ENCODE measurements at regions not wholly inside any gene's neighbourhood (a gene's known extent, or its start where the extent isn't known, plus 50 kb on each side); places are given as distances from the start of the nearest gene placed in this dataset.

DNA sequence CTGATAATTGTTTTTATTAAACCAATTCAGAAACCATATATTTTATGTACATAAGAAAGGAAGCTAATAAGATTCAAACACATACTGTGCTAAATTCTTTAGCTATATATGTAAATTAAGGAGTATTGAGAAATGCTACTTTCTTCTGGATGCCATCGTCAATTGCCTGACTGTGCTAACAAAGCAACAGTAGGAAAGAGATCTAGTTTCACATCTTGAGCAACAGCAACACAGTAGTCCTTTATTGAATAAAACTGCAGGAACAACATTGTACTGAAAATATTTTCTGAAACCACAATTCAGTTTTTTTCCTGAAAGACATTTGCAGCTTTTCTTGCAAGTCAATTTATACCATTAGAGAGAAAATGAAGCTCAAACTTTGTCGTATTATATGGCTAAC, 1404.9 kb upstream of the SLC39A10 start:
- no peak overlapping the region for H3K9ac ChIP-seq (ENCODE audit: low read length)
- H3K27ac ChIP-seq (ENCODE audit: low read length): no peak overlapping the region
- no peak for TF ChIP-seq EZH2 (IDR thresholded peaks at IDR 0.05; ENCODE audit: low read length, unreplicated experiment)
- TF ChIP-seq, protein P1, sequence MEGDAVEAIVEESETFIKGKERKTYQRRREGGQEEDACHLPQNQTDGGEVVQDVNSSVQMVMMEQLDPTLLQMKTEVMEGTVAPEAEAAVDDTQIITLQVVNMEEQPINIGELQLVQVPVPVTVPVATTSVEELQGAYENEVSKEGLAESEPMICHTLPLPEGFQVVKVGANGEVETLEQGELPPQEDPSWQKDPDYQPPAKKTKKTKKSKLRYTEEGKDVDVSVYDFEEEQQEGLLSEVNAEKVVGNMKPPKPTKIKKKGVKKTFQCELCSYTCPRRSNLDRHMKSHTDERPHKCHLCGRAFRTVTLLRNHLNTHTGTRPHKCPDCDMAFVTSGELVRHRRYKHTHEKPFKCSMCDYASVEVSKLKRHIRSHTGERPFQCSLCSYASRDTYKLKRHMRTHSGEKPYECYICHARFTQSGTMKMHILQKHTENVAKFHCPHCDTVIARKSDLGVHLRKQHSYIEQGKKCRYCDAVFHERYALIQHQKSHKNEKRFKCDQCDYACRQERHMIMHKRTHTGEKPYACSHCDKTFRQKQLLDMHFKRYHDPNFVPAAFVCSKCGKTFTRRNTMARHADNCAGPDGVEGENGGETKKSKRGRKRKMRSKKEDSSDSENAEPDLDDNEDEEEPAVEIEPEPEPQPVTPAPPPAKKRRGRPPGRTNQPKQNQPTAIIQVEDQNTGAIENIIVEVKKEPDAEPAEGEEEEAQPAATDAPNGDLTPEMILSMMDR (conservative IDR thresholded peaks at IDR 0.05; ENCODE audit: low read depth, low read length): no peak
- no peak for TF ChIP-seq EZH2phosphoT487 (IDR thresholded peaks at IDR 0.05; ENCODE audit: borderline replicate concordance, low read length)
- no peaks in the 10 kb centered on the region for H3K79me2 ChIP-seq (ENCODE audit: low read length)
- H3K4me1 ChIP-seq (ENCODE audit: insufficient read depth, low read length): no peaks in the 10 kb centered on the region
- CTCF ChIA-PET: no interaction called here
- ATAC-seq: no peak
- H3K27me3 ChIP-seq (ENCODE audit: low read length): no peaks in the 10 kb centered on the region
- H3F3A ChIP-seq (ENCODE audit: low read length, unreplicated experiment): no peaks in the 10 kb centered on the region
- H3K9me2 ChIP-seq (replicated peaks; ENCODE audit: low read length): no peaks in the 10 kb centered on the region
- no peak overlapping the region for H3K4me3 ChIP-seq (ENCODE audit: low read length)
- no TSS peak for BruUV-seq (replicated peaks)
- H2AFZ ChIP-seq (ENCODE audit: low read length): no peak overlapping the region
- no peaks in the 10 kb centered on the region for H3K36me3 ChIP-seq (ENCODE audit: low read depth, low read length)
- H3K4me2 ChIP-seq (ENCODE audit: low read length): no peak overlapping the region
- H4K20me1 ChIP-seq (ENCODE audit: low read length): no peaks in the 10 kb centered on the region
- DNase-seq: no peak
- POLR2A ChIA-PET (ENCODE audit: unreplicated experiment): no interaction called here
- no peaks in the 10 kb centered on the region for H3K9me3 ChIP-seq (ENCODE audit: low read length)
- intact Hi-C loops (cut with micrococcal nuclease): no loop called here

DNA sequence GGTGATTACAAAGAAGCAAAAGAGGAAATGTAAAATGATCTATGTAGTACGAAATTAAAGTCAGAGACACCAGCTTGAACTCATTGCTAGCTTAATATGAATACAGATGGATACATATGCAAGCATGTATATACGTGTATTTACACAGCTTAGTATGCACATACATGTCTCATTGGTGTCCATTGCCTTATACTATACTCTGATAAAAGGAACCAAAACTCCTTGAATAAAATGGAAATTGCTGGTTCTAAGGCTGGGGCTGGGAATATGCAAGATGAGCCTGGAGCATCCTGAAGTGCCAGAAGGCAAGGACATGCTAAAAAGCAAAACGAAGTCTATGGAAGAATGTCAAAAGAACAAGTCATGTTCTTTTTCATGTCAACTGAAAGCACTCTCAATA, 1424.4 kb upstream of the SLC39A10 start:
- ChIA-PET POLR2A (ENCODE audit: unreplicated experiment) (no interaction called here), CTCF (no interaction called here)
- H3K9me2 ChIP-seq (replicated peaks; ENCODE audit: low read length): no peaks in the 10 kb centered on the region
- BruUV-seq (replicated peaks): no TSS peak
- H3K9ac ChIP-seq (ENCODE audit: low read length): no peak overlapping the region
- no peaks in the 10 kb centered on the region for H3K9me3 ChIP-seq (ENCODE audit: low read length)
- TF ChIP-seq, protein P1 (conservative IDR thresholded peaks at IDR 0.05; ENCODE audit: low read depth, low read length): no peak
- TF ChIP-seq EZH2 (IDR thresholded peaks at IDR 0.05; ENCODE audit: low read length, unreplicated experiment) (no peak), EZH2phosphoT487 (IDR thresholded peaks at IDR 0.05; ENCODE audit: borderline replicate concordance, low read length) (no peak)
- no peaks in the 10 kb centered on the region for H3K27me3 ChIP-seq (ENCODE audit: low read length)
- intact Hi-C loops (cut with micrococcal nuclease): no loop called here
- H3K79me2 ChIP-seq (ENCODE audit: low read length): no peaks in the 10 kb centered on the region
- no peaks in the 10 kb centered on the region for H3K36me3 ChIP-seq (ENCODE audit: low read depth, low read length)
- no peak overlapping the region for H3K4me3 ChIP-seq (ENCODE audit: low read length)
- DNase-seq: no peak
- no peak for ATAC-seq
- no peaks in the 10 kb centered on the region for H3F3A ChIP-seq (ENCODE audit: low read length, unreplicated experiment)
- H3K4me1 ChIP-seq (ENCODE audit: insufficient read depth, low read length): no peaks in the 10 kb centered on the region
- H2AFZ ChIP-seq (ENCODE audit: low read length): no peak overlapping the region
- no peaks in the 10 kb centered on the region for H4K20me1 ChIP-seq (ENCODE audit: low read length)
- no peak overlapping the region for H3K4me2 ChIP-seq (ENCODE audit: low read length)
- H3K27ac ChIP-seq (ENCODE audit: low read length): no peak overlapping the region

DNA sequence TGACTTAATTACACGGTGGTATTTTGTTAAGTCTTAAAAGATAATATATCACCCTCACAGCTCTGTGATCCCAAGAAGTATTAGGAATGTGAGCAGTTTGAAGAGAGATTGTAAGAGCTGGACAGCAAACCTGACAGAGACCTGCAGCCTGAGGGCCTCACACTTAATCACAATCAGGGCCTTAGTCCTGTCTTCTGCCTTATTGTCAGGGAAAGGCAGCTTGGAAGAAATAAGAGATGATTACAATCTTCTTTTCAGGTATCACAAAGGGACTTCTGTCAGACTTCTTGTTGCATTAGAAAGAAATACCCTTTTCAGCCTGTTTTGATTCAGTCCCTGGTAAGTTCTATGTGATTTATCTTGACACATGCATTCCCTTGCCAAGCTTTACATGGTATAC, 1433.8 kb upstream of the SLC39A10 start:
- intact Hi-C loops (cut with micrococcal nuclease): no loop called here
- Histone ChIP-seq H3K4me1 (ENCODE audit: insufficient read depth, low read length) (no peaks in the 10 kb centered on the region), H3K9ac (ENCODE audit: low read length) (no peak overlapping the region), H3K9me2 (replicated peaks; ENCODE audit: low read length) (no peaks in the 10 kb centered on the region), H3K27me3 (ENCODE audit: low read length) (no peaks in the 10 kb centered on the region), H3K4me2 (ENCODE audit: low read length) (no peak overlapping the region), H3K4me3 (ENCODE audit: low read length) (no peak overlapping the region), H3K27ac (ENCODE audit: low read length) (no peak overlapping the region), H3K36me3 (ENCODE audit: low read depth, low read length) (no peaks in the 10 kb centered on the region), H3K9me3 (ENCODE audit: low read length) (no peaks in the 10 kb centered on the region), H2AFZ (ENCODE audit: low read length) (no peak overlapping the region), H3F3A (ENCODE audit: low read length, unreplicated experiment) (no peaks in the 10 kb centered on the region), H3K79me2 (ENCODE audit: low read length) (no peaks in the 10 kb centered on the region), H4K20me1 (ENCODE audit: low read length) (no peaks in the 10 kb centered on the region)
- no TSS peak for BruUV-seq (replicated peaks)
- TF ChIP-seq EZH2 (IDR thresholded peaks at IDR 0.05; ENCODE audit: low read length, unreplicated experiment): no peak
- no peak for TF ChIP-seq EZH2phosphoT487 (IDR thresholded peaks at IDR 0.05; ENCODE audit: borderline replicate concordance, low read length)
- TF ChIP-seq, protein P1 (conservative IDR thresholded peaks at IDR 0.05; ENCODE audit: low read depth, low read length): no peak
- ChIA-PET POLR2A (ENCODE audit: unreplicated experiment) (no interaction called here), CTCF (no interaction called here)
- ATAC-seq: no peak
- no peak for DNase-seq
